ENCODE measurements at regions not wholly inside any gene's neighbourhood (a gene's known extent, or its start where the extent isn't known, plus 50 kb on each side); places are given as distances from the start of the nearest gene placed in this dataset.

DNA sequence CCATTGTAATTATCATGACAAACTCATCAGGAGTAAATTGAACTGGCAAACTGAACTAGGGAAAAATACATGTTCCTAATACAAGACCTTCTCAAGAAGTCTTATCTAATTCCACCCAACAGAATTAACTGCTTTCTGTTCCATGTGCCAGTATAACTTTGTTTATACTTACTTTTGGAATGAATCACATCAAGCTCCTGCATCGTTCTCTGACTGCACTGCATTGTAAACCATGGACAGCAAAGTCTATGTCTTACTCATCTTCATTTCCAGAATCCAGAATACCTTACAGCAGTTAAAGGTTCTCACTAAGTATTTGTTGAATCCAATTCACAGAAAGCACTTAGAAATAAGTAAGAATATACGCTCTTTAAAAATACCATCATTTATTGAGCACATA, 102.8 kb downstream of the PLK2 start:
- no peak for TF ChIP-seq ZFX (IDR thresholded peaks at IDR 0.05; ENCODE audit: borderline replicate concordance)
- TF ChIP-seq, protein P1, sequence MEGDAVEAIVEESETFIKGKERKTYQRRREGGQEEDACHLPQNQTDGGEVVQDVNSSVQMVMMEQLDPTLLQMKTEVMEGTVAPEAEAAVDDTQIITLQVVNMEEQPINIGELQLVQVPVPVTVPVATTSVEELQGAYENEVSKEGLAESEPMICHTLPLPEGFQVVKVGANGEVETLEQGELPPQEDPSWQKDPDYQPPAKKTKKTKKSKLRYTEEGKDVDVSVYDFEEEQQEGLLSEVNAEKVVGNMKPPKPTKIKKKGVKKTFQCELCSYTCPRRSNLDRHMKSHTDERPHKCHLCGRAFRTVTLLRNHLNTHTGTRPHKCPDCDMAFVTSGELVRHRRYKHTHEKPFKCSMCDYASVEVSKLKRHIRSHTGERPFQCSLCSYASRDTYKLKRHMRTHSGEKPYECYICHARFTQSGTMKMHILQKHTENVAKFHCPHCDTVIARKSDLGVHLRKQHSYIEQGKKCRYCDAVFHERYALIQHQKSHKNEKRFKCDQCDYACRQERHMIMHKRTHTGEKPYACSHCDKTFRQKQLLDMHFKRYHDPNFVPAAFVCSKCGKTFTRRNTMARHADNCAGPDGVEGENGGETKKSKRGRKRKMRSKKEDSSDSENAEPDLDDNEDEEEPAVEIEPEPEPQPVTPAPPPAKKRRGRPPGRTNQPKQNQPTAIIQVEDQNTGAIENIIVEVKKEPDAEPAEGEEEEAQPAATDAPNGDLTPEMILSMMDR (IDR thresholded peaks at IDR 0.05) = no peak
- no peak overlapping the region for H3K27ac ChIP-seq

DNA sequence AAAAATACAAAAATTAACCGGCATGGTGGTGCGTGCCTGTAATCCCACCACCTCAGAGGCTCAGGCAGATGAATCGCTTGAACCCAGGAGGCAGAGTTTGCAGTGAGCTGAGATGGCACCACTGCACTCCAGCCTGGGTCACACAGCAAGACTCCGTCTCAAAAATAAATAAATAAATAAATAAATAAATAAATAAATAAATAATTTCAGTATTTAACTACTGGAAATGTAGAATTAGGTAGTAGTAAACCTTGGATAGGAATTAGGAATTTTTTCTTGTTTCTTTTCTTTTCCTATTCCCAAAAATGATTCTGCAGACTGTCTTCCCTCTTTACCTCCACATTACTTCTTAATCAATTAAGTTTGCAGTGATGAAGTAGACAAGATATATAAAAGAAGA, 103.2 kb downstream of the PLK2 start:
- no peak overlapping the region for H3K27ac ChIP-seq
- no peak for TF ChIP-seq ZFX (IDR thresholded peaks at IDR 0.05; ENCODE audit: borderline replicate concordance)
- TF ChIP-seq, protein P1 (IDR thresholded peaks at IDR 0.05) = no peak

DNA sequence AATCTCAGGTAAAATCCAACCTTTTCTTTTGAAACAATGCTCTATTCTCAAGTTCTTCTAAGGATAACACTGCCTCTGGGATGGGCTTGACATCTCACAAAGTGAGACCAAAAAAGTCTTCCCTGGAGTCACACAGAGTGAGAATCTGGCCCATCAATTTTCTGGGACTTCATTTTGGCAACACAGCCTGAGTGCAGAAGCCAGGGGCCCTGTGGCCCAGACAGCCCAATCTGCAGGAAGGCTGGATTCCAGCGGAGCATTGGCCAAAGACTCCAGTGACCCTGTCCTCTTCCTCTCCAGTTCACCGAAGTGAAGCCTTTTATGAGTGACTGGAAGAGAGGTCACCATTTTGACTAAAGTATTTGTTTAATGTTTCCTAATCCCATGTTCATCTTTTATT, 105.1 kb downstream of the PLK2 start:
- H3K27ac ChIP-seq = no peak overlapping the region
- TF ChIP-seq ZFX (IDR thresholded peaks at IDR 0.05; ENCODE audit: borderline replicate concordance) = no peak
- TF ChIP-seq, protein P1 (IDR thresholded peaks at IDR 0.05) = no peak

DNA sequence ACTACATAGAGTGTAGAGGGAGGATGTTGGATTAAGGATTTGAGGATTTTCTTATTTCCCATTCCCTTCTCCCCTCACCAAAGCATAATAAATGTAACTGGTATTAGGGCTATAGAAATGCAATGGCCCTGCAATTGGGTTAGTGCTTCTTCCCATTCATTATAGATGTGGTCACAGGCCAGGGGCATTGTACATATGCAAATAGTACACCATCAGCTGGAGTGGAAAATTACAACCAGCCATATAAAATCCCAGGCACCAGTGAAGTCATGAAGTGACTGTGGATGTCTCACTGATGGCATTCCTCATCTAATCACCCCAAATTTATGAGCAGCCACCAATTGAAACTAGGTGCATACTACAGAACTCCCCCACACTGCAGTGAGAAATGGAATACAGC, 105.9 kb downstream of the PLK2 start:
- no peak overlapping the region for H3K27ac ChIP-seq
- TF ChIP-seq, protein P1 (IDR thresholded peaks at IDR 0.05) = no peak
- no peak for TF ChIP-seq ZFX (IDR thresholded peaks at IDR 0.05; ENCODE audit: borderline replicate concordance)

DNA sequence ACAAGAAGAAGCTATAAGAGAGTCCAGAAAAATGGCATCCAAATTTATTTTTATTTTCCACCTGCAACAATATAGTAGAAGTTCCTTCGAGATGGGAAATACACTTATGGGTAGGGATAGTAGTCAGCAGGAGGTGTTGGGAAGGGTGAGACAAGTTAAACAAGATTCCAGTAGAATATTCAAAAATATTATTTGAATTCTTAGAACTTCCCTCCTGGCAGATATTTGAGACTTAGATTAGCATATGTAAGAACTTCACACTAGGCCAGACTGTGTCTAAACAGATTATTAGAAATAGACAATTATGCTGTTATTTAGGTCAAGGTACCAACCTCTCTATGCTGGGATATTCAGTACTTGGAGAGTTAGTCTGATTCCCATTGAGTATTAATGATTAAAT, 108.7 kb downstream of the PLK2 start:
- no peak overlapping the region for H3K27ac ChIP-seq
- TF ChIP-seq ZFX (IDR thresholded peaks at IDR 0.05; ENCODE audit: borderline replicate concordance) = no peak
- TF ChIP-seq, protein P1 (IDR thresholded peaks at IDR 0.05) = no peak

DNA sequence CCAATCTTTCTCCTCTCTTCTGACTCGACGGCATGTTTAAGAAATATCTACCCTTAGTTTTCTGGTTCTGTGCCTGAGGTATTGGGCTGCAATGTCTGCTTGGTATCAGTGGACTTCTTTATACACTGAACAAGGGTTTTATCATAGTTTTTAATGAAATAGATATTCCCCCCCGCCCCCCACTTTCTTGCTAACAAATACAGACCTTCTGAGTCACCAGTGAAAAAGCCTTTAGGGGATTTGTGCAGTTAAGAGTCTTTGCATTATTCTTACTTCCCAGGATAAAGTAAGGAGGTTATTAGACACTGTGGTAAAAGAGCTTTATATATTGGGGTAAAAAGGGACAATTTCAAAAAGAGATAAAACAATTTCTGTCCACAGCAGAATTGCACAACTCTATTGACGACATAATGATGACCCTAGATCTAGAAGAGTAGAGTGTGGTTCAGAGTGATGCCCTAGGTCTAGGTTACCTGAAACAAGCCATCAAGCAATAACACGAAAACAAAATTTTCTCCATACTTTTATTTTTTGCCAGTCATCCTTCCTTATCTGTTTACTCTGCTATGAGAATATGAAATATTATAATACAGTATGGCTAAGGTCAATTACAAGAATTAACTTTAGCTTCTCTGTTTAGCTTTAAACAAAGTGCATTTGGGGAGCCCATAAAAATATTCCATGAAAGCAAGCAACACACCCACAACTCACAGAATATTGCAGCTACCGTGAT, 110.7 kb downstream of the PLK2 start:
- no peak overlapping the region for H3K27ac ChIP-seq
- no peak for TF ChIP-seq ZFX (IDR thresholded peaks at IDR 0.05; ENCODE audit: borderline replicate concordance)
- TF ChIP-seq, protein P1 (IDR thresholded peaks at IDR 0.05) = no peak

DNA sequence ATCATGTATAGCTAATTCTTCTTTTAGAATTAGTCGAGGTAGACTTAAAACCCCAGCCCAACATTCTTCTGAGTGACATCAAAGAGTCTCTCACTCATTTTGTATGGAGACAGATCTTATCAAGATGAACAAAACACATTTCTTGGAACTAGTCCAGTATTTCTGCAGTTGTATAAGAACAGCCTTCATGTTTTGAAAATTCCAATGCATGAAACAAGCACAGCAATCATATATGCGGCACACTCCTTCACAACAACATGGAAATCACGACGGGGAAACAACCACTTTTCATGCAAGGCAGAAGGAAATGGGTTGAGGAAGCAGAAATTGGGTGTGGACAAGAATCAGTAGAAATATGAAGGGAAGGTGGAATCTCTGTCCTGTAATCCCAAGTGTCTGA, 113.8 kb downstream of the PLK2 start:
- H3K27ac ChIP-seq = no peak overlapping the region
- no peak for TF ChIP-seq ZFX (IDR thresholded peaks at IDR 0.05; ENCODE audit: borderline replicate concordance)
- TF ChIP-seq, protein P1 (IDR thresholded peaks at IDR 0.05) = no peak

Measured in 22Rv1 (cell line).